Right lung (tissue), 2 donors: ENCODE measurements at regions not wholly inside any gene's neighbourhood (a gene's known extent, or its start where the extent isn't known, plus 50 kb on each side); places are given as distances from the start of the nearest gene placed in this dataset.
"Not testable (repeated sequence)": the region's sequence is repeated elsewhere in the genome, so short reads cannot be mapped to it uniquely, and the experiment has no call there.

Experiments
- DNase-seq, 2 donors: peaks; one replicate each; pipeline ENCODE4 v3.0.0-alpha.2; 2013

- no peak for DNase-seq
Observed at GRCh38 chrX:95974890-95975289, 709.8 kb upstream of the DIAPH2 start.

- no peak for DNase-seq
Observed at GRCh38 chrX:95995583-95995982, 689.1 kb upstream of the DIAPH2 start.

GRCh38 chrX:95996294-95996693, 688.3 kb upstream of the DIAPH2 start:
- no peak for DNase-seq

GRCh38 chrX:96002431-96002830, 682.2 kb upstream of the DIAPH2 start:
- peak; percentile 66 to 69 for DNase-seq

- DNase-seq: no peak
Observed at GRCh38 chrX:96004386-96004785, 680.3 kb upstream of the DIAPH2 start.

- DNase-seq: no peak
Observed at GRCh38 chrX:96006281-96006680, 678.4 kb upstream of the DIAPH2 start.

- DNase-seq: no peak
Observed at GRCh38 chrX:96027407-96027806, 657.2 kb upstream of the DIAPH2 start.

GRCh38 chrX:96052078-96052477, 632.6 kb upstream of the DIAPH2 start:
- DNase-seq: no peak

- no peak for DNase-seq
Observed at GRCh38 chrX:96081891-96082290, 602.8 kb upstream of the DIAPH2 start.

GRCh38 chrX:96094616-96095015, 590.0 kb upstream of the DIAPH2 start:
- DNase-seq: no peak

- DNase-seq: no peak
Observed at GRCh38 chrX:96098471-96098870, 586.2 kb upstream of the DIAPH2 start.

GRCh38 chrX:96102997-96103396, 581.6 kb upstream of the DIAPH2 start:
- DNase-seq: no peak

- no peak for DNase-seq
Observed at GRCh38 chrX:96112689-96113088, 572.0 kb upstream of the DIAPH2 start.

- DNase-seq: no peak
Observed at GRCh38 chrX:96126182-96126581, 558.5 kb upstream of the DIAPH2 start.

GRCh38 chrX:96128058-96128457, 556.6 kb upstream of the DIAPH2 start:
- DNase-seq: not testable (repeated sequence)

- DNase-seq: no peak
Observed at GRCh38 chrX:96140796-96141195, 543.8 kb upstream of the DIAPH2 start.

- peak; percentile 52 to 68 for DNase-seq
Observed at GRCh38 chrX:96147681-96148080, 537.0 kb upstream of the DIAPH2 start.

GRCh38 chrX:96170626-96171025, 514.0 kb upstream of the DIAPH2 start:
- DNase-seq: no peak

GRCh38 chrX:96176921-96177320, 507.7 kb upstream of the DIAPH2 start:
- peak in 1 of 2 donors; percentile 24 for DNase-seq

GRCh38 chrX:96181605-96182004, 503.0 kb upstream of the DIAPH2 start:
- DNase-seq: no peak

GRCh38 chrX:96182366-96182765, 502.3 kb upstream of the DIAPH2 start:
- DNase-seq: no peak

- DNase-seq: no peak
Observed at GRCh38 chrX:96183391-96183790, 501.3 kb upstream of the DIAPH2 start.

GRCh38 chrX:96183843-96184242, 500.8 kb upstream of the DIAPH2 start:
- DNase-seq: no peak

GRCh38 chrX:96204928-96205327, 479.7 kb upstream of the DIAPH2 start:
- no peak for DNase-seq

GRCh38 chrX:96211953-96212352, 472.7 kb upstream of the DIAPH2 start:
- no peak for DNase-seq
